CD4-positive, alpha-beta T cell treated with Interferon alpha-2 for 1 hour (primary cell): ENCODE measurements at regions not wholly inside any gene's neighbourhood (a gene's known extent, or its start where the extent isn't known, plus 50 kb on each side); places are given as distances from the start of the nearest gene placed in this dataset.
A peak's percentile ranks its signal among the peaks of the same experiment; 100 is the strongest.
"Not testable (repeated sequence)": the region's sequence is repeated elsewhere in the genome, so short reads cannot be mapped to it uniquely, and the experiment has no call there.

Experiments used
- DNase-seq, 2 donors: peaks; one replicate each; pipeline ENCODE4 v3.0.0-alpha.2; 2020 to 2022

- DNase-seq, result not testable (repeated sequence)
These were observed 315.2 kb downstream of the SV2B start for GRCh38 chr15:91415258-91415657.

- DNase-seq, result no peak
These were observed 320.6 kb downstream of the SV2B start for GRCh38 chr15:91420689-91421088.

- peak in 1 of 2 donors; percentile 52 for DNase-seq
These were observed 322.7 kb downstream of the SV2B start for GRCh38 chr15:91422797-91423196.

GRCh38 chr15:91424001-91424400, 323.9 kb downstream of the SV2B start:
- no peak for DNase-seq

GRCh38 chr15:91426412-91426811, 326.4 kb downstream of the SV2B start:
- peak; percentile 22 to 62 for DNase-seq

- no peak for DNase-seq
These were observed 329.9 kb downstream of the SV2B start for GRCh38 chr15:91429973-91430372.

DNA sequence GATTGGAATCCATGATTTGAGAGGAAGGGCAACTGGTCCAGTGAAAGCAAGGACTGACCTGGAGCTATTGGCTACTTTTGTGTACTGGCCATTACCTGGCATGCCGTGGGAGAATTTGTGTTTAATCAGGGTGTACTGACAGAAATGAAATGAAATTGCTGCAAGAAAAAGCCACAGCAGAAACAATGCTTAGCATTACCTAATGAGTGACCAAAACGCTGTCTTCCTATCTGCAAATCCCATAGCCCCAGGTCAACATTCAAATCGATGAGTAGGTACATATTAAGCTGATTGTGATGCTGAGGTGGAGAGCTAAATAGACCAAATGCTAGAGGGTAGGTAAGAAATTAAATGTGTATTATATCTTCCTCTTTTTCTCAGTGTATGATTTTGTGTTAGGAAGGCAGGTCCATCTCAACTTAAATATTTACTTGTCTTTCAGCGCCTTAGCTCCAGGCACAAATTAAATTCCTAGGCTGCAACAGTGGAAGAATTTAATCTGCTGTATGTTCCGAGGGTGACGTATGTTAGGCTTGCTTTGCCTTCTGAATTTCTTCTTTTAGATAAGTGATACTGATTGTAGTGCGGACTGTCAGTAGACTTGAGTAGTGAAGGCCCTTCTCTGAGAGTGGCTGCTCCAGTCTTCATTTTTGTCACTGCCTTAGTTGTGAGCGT, 331.1 kb downstream of the SV2B start:
- DNase-seq, result no peak

DNA sequence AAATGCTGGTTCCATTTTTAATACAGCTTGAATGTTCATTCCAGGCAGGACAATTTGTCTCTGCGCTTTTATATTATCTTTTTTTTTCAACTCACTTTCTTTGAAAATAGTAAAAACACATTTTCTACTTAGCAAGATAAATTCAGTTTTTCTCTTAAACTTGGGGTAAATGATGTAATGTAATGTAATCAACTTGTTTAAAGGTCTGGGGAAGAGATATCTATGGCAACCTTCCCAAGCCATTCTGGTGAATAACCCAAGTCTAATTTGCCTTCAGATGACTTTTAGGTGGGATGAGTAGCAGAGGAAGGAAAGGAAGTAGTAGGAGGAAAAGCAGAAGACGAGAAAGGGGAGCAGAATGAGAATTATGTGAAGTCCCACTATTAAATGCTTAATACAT, 335.1 kb downstream of the SV2B start:
- DNase-seq, result no peak

- DNase-seq, result no peak
These were observed 344.6 kb downstream of the SV2B start for GRCh38 chr15:91444656-91445055.

- no peak for DNase-seq
These were observed 345.7 kb downstream of the SV2B start for GRCh38 chr15:91445695-91446228.

DNA sequence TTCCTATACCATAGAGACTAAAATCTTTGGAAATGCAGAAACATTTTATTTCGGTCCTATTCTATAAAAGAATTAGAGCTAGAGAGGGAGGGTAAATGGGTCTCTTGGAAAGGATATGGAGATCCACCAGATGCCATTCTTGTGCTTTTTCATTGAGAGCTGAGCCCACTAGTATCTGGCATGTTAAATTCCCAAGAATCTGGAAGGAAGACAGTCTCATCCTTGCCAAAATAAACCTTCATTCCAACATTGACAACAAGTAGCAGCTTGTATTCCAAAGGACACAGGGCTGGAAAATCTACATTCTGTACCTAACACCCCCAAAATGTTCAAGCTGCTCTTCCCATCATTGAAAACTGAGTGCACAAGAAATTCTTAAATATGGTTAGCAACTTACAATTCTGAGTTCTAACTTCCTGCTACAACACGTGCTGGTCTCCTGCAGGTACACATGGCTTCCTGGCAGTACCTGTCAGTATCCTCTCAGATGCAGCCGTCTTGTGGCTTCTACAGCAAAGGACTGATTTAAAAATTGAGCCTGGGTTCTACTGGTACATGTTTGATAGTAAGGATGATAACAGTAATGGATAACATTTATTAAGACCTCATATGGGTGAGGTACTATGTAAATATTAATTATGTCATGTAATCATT, 348.1 kb downstream of the SV2B start:
- DNase-seq, result peak in 1 of 2 donors; percentile 41

GRCh38 chr15:91453376-91453775, 353.3 kb downstream of the SV2B start:
- peak in 1 of 2 donors; percentile 59 for DNase-seq

DNA sequence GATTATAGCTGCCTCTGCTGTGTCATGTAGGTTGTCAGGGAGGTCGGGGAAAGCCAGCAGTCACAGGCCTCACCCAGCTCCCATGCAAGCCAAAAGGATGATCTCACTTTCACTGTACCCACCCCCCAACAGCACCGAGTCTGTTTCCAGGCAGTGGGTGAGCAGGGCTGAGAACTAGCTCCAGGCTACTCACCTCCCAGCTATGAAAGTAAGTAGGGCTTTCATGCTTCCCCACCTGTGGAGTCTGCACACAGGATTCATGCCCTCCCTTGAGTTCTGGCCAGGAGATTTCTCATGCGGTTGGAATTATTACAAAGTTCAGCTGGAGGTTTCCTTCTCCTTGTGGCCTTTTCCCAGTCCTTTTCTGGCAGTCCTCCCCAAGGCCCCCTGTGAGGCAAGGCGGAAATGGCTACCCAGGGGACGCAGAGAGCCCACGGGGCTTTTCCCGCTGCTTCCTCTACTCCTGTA, 356.2 kb downstream of the SV2B start:
- no peak for DNase-seq

DNA sequence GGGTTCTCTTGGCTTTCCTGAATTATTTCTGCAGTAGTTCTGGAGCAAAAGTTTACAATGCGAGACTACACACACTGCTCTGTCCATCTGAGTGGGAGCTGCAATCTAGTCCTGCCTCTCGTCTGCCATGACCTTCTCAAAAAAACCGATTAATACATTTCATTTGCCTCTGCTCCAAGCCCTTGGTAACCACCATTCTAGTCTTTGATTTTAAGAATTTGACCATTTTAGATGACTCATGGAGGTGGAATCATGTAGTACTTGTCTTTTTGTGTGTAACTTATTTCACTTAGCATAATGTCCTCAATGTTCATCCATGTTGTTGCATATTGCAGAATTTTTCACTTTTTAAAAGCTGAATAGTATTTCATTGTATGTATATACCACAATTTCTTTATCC, 356.9 kb downstream of the SV2B start:
- no peak for DNase-seq

DNA sequence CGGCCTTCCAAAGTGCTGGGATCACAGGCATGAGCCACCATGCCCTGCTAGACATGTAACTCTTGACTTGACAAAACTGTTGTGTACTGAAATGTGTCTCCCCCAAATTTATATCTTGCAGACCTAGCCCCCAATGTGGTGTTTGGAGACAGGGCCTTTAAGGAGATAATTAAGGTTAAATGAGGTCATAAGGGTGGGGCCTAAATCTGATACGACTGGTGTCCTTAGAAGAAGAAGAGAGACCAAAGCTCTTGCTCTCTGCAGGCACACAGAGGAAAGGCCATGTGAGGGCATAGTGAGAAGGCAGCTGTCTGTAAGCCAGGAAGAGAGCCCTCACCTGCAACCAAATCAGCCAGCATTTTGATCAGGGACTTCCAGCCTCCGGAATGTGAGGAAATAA, 361.3 kb downstream of the SV2B start:
- DNase-seq, result no peak

- DNase-seq, result no peak
These were observed 365.0 kb downstream of the SV2B start for GRCh38 chr15:91465086-91465485.

DNA sequence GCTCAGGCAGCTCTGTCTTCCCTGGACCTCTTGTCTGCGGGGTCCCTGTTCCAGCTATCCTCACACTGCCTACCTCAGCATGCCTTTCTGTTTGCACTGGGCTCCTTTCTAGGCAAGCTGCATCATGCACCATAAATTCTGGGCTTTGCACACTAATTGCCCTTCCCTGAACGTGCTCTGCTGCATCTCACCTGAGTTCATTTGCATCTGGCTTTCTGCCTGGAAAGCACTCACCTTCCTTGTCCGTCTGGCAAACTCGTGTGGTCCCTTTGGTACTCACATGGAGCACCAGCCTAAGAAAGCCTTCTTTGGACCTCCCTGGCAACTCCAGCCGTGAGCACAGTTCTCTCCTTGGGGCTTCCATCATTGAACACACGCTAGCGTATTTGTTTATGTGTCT, 365.6 kb downstream of the SV2B start:
- DNase-seq, result no peak

GRCh38 chr15:91468871-91469580, 369.0 kb downstream of the SV2B start:
- peak in 1 of 2 donors; percentile 30 for DNase-seq

DNA sequence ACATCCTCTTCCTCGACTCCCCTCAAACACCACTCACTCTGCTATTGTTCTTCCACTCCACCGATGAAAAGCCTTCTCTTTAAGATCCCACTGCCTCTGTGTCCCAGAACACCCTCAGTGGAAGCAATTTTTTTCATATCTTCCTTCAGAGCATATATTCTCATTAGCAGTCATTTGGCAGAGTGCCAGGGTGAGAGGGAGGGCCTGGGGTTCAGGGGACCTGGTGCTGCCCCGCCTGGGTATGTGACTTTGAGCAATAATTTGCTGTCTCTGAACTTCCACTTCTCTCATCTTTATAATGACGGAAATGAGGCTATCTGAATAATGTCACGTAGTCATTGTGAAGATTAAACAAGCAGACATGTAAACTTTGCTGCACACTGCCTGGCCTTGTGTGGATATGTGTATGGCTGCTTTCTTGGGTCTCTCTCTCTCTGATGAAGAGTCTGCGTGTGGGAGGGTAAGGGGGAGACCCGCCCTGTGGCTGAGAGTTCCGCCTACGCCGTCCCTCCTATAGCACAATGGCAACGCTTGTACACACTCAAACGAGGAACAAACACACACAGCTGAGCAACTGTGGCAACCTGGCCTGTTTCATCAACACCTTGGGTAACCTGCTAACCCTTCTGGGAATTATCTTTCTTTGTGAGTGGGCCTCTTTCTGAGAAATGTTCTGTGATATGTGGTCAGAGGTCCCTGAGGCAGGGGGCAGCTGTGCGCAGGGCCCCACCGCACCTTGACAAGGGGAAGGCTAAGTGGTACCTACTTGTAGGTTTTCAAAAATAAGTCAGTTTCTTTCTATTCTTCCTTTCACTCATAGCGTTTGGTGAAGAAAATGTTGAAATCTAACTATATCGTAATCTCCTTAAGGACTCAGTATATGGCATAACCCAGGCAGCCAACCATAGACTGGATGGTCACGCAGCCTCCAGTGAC, 369.8 kb downstream of the SV2B start:
- peak; percentile 85 to 92 for DNase-seq

DNA sequence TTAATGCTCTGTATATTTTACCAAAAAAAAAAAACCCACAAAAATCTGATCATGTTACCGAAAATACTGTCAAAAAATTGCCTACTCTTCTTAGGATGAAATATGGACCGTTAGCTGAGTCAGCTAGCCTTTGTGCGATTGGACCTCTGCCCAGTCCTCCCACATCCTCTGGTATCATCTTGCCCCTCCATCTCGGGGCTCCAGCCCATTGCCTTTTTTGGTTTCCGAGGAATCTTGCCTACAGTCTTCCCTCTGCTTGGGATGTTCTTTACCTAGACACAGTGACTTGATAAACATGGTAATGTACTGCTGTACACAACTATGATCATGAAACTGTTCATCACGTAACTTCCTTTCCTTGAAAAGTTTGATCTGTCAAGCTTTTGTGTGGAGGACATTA, 371.4 kb downstream of the SV2B start:
- DNase-seq, result peak in 1 of 2 donors; percentile 50

- DNase-seq, result peak; percentile 50 to 84
These were observed 372.3 kb downstream of the SV2B start for GRCh38 chr15:91472316-91472756.

GRCh38 chr15:91473894-91474545, 374.0 kb downstream of the SV2B start:
- no peak for DNase-seq
